Suprapubic skin (tissue), 2 donors: ENCODE measurements at regions not wholly inside any gene's neighbourhood (a gene's known extent, or its start where the extent isn't known, plus 50 kb on each side); places are given as distances from the start of the nearest gene placed in this dataset.

Source experiments
- EP300 ChIP-seq: sonication (generic); formaldehyde crosslinking; IDR thresholded peaks from one replicate; pipeline ENCODE4 v1.6.1; 2017; ENCODE audit warnings: antibody characterized with exemption
- POLR2A ChIP-seq, 2 donors: fragments of 450-650 bp; IDR thresholded peaks; one replicate each; pipeline ENCODE4 v1.6.1; 2017; ENCODE audit warnings: antibody characterized with exemption in 2 of 2, mild to moderate bottlenecking in 2 of 2, moderate library complexity in 2 of 2

GRCh38 chr7:138289864-138290263, 170.2 kb upstream of the TRIM24 start:
- TF ChIP-seq EP300 (no peak), POLR2A (IDR thresholded peaks at IDR 0.05) (no peak)
